OCI-LY7 (cell line): ENCODE measurements at regions not wholly inside any gene's neighbourhood (a gene's known extent, or its start where the extent isn't known, plus 50 kb on each side); places are given as distances from the start of the nearest gene placed in this dataset.

Experiments used
- BruUV-seq: library from RNA; stranded (reverse); fragments of 400-500 nt; replicated peaks from 2 replicates; lab custom pipeline; 2021; lab: Mats Ljungman, UMichigan
- CTCF ChIA-PET: fragments of 300-600 bp; sonication (Branson Sonifier 250); formaldehyde crosslinking; loops from one replicate; lab custom pipeline; 2022; ENCODE audit warnings: antibody characterized with exemption; ENCODE audit not compliant: unreplicated experiment; lab: Charles Lee
- POLR2A ChIA-PET: fragments of 300-600 bp; sonication (Branson Sonifier 250); formaldehyde crosslinking; loops from one replicate; lab custom pipeline; 2022; ENCODE audit warnings: antibody characterized with exemption; lab: Charles Lee
- DNase-seq: peaks from one replicate; pipeline ENCODE4 v3.0.0-alpha.2; 2015; ENCODE audit warnings: low spot score
- H2AFZ ChIP-seq: fragments of 200-600 bp; sonication (generic), shearing (Covaris generic); 2 replicates; pipeline ENCODE4 v1.6.1; 2014; ENCODE audit warnings: mild to moderate bottlenecking, antibody characterized with exemption, low read length, moderate library complexity
- H3K27ac ChIP-seq: fragments of 200-600 bp; sonication (generic); 2 replicates; pipeline ENCODE4 v1.5.1; 2014; ENCODE audit warnings: mixed run types, low read depth, mild to moderate bottlenecking, moderate library complexity, low read length, inconsistent platforms; ENCODE audit not compliant: poor library complexity, severe bottlenecking
- H3K36me3 ChIP-seq: fragments of 200-600 bp; sonication (generic); 2 replicates; pipeline ENCODE4 v1.6.1; 2014; ENCODE audit warnings: mild to moderate bottlenecking, antibody characterized with exemption, low read length, moderate library complexity, mixed read lengths; ENCODE audit not compliant: insufficient read depth
- H3K4me1 ChIP-seq: fragments of 200-600 bp; sonication (generic); 2 replicates; pipeline ENCODE4 v1.5.1; 2014; ENCODE audit warnings: mild to moderate bottlenecking, low read length; ENCODE audit not compliant: insufficient read depth, poor library complexity, severe bottlenecking
- H3K4me2 ChIP-seq: fragments of 200-600 bp; sonication (generic); 2 replicates; pipeline ENCODE4 v1.6.1; 2014; ENCODE audit warnings: mild to moderate bottlenecking, low read length
- H3K4me3 ChIP-seq: fragments of 200-600 bp; sonication (generic); 2 replicates; pipeline ENCODE4 v1.5.1; 2014; ENCODE audit warnings: mild to moderate bottlenecking, low read depth, low read length; ENCODE audit not compliant: poor library complexity, severe bottlenecking
- H3K79me2 ChIP-seq: fragments of 200-600 bp; sonication (generic); 2 replicates; pipeline ENCODE4 v1.6.1; 2016; ENCODE audit warnings: low read depth, mild to moderate bottlenecking, low read length, moderate library complexity, mixed read lengths; ENCODE audit not compliant: insufficient read depth
- H3K9me2 ChIP-seq: fragments of 200-600 bp; sonication (generic); 2 replicates; pipeline ENCODE4 v1.6.1; 2016; ENCODE audit warnings: mild to moderate bottlenecking, low read length, mixed read lengths; ENCODE audit not compliant: insufficient read depth
- H3K9me3 ChIP-seq: fragments of 200-600 bp; sonication (generic); 2 replicates; pipeline ENCODE4 v1.6.1; 2014; ENCODE audit warnings: mild to moderate bottlenecking, mixed run types, low read length, mixed read lengths
- H4K20me1 ChIP-seq: fragments of 200-600 bp; sonication (generic); 2 replicates; pipeline ENCODE4 v1.6.1; 2014; ENCODE audit warnings: mild to moderate bottlenecking, antibody characterized with exemption, low read length, moderate library complexity, mixed read lengths; ENCODE audit not compliant: insufficient read depth
- EZH2phosphoT487 ChIP-seq: fragments of 200-600 bp; sonication (generic); IDR thresholded peaks from 2 replicates; pipeline ENCODE4 v1.6.1; 2018; ENCODE audit warnings: low read depth, borderline replicate concordance, mild to moderate bottlenecking, mixed run types, antibody characterized with exemption, low read length, moderate library complexity, mixed read lengths
- intact Hi-C: fragments of 100-400 bp; cut with micrococcal nuclease; formaldehyde crosslinking; loops from one replicate; pipeline ENCODE4 v1.10.0; 2022; ENCODE audit not compliant: unreplicated experiment
- TF ChIP-seq, protein P1 (sequence below): fragments of 200-600 bp; sonication (generic); conservative IDR thresholded peaks from 2 replicates; pipeline ENCODE4 v1.5.1; 2014; ENCODE audit warnings: mild to moderate bottlenecking, antibody characterized with exemption, low read length, moderate library complexity, mixed read lengths

DNA sequence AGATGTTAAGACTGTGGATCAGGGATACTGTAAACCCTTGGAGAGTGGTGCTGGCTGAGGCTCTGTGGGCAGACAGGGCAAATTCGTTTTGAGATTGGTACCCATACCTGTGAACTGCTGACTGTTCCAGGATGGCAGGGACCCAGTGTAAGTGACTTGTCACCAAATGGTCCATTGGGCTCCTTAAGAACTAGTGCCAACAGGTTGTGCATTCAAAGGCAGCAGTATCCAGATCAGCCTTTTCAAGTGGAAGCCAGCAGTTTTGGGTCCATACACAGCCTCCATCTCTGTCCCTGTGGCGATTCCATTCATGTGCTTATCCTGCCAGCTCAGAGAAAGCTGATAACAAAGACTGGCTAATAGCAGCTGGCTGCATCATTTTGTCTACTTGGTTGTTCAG lies 84.0 kb upstream of the SCOC start:
- no peak overlapping the region for H3K4me2 ChIP-seq
- CTCF ChIA-PET: no interaction called here
- no peaks in the 10 kb centered on the region for H3K36me3 ChIP-seq
- TF ChIP-seq EZH2phosphoT487: no peak
- H4K20me1 ChIP-seq: no peaks in the 10 kb centered on the region
- no peak for DNase-seq
- H3K27ac ChIP-seq: no peak overlapping the region
- intact Hi-C loops: no loop called here
- no peaks in the 10 kb centered on the region for H3K9me3 ChIP-seq
- BruUV-seq: no TSS peak
- H3K4me1 ChIP-seq: no peaks in the 10 kb centered on the region
- H2AFZ ChIP-seq: no peak overlapping the region
- POLR2A ChIA-PET: interaction anchor here (0.6 to 0.7 kb wide), 2 partner anchors 10 to 1063 kb away, joined by 3 read pairs; no protein-coding TSS in a partner anchor
- H3K79me2 ChIP-seq: no peaks in the 10 kb centered on the region
- no peak overlapping the region for H3K4me3 ChIP-seq
- H3K9me2 ChIP-seq: no peaks in the 10 kb centered on the region

DNA sequence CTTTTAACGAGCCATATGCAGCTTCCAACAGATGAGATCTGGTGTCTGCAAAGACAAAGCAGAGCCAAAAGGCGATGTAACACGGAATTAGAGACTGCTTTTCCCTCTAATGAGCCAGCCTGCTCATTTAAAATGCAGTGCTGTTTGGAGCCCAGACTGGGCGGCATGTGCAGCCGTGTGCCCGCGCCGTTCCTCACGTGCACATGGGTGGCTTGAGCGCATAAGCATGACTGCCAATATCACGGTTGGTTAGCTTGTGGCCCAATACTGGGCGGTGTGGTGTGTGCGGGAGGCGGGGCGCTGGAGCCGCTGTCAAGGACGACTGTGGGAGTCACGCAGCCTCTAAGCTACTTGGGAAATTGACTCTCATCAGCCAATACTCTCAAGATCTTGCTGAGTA lies 87.0 kb upstream of the SCOC start:
- no TSS peak for BruUV-seq
- no peak overlapping the region for H3K4me2 ChIP-seq
- no peaks in the 10 kb centered on the region for H4K20me1 ChIP-seq
- H3K79me2 ChIP-seq: no peaks in the 10 kb centered on the region
- H3K36me3 ChIP-seq: no peaks in the 10 kb centered on the region
- no peak overlapping the region for H3K27ac ChIP-seq
- TF ChIP-seq EZH2phosphoT487: no peak
- POLR2A ChIA-PET: no interaction called here
- no peak overlapping the region for H3K4me3 ChIP-seq
- H2AFZ ChIP-seq: no peak overlapping the region
- CTCF ChIA-PET: no interaction called here
- H3K4me1 ChIP-seq: no peaks in the 10 kb centered on the region
- no peaks in the 10 kb centered on the region for H3K9me2 ChIP-seq
- no peak for DNase-seq
- intact Hi-C loops: no loop called here
- H3K9me3 ChIP-seq: no peaks in the 10 kb centered on the region

DNA sequence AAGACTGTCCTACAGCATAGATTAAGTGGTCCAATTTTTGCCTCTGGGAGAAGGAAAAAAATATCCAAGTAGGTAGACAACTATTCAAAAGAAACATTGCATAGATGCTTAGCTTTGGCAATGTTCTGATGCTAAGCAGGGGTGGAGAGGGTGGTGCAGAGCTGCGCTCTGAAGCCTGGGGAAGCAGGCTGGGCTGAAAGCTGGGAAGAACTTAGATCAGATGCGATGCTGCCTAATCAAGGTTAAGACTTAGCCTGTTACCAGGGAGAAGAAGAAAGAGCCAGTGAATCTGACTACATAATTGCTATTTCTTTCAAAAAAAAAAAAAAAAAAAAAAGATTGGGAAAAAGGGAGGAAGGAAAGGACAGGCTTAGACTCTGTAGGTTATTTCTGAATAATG lies 89.0 kb upstream of the SCOC start:
- no TSS peak for BruUV-seq
- Histone ChIP-seq H3K36me3 (no peaks in the 10 kb centered on the region), H3K4me2 (no peak overlapping the region), H3K9me3 (no peaks in the 10 kb centered on the region), H2AFZ (no peak overlapping the region), H3K27ac (no peak overlapping the region), H3K4me3 (no peak overlapping the region), H4K20me1 (no peaks in the 10 kb centered on the region), H3K9me2 (no peaks in the 10 kb centered on the region), H3K4me1 (no peaks in the 10 kb centered on the region), H3K79me2 (no peaks in the 10 kb centered on the region)
- TF ChIP-seq, protein P1, sequence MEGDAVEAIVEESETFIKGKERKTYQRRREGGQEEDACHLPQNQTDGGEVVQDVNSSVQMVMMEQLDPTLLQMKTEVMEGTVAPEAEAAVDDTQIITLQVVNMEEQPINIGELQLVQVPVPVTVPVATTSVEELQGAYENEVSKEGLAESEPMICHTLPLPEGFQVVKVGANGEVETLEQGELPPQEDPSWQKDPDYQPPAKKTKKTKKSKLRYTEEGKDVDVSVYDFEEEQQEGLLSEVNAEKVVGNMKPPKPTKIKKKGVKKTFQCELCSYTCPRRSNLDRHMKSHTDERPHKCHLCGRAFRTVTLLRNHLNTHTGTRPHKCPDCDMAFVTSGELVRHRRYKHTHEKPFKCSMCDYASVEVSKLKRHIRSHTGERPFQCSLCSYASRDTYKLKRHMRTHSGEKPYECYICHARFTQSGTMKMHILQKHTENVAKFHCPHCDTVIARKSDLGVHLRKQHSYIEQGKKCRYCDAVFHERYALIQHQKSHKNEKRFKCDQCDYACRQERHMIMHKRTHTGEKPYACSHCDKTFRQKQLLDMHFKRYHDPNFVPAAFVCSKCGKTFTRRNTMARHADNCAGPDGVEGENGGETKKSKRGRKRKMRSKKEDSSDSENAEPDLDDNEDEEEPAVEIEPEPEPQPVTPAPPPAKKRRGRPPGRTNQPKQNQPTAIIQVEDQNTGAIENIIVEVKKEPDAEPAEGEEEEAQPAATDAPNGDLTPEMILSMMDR: no peak
- no peak for TF ChIP-seq EZH2phosphoT487
- CTCF ChIA-PET: no interaction called here
- intact Hi-C loops: no loop called here
- DNase-seq: no peak
- POLR2A ChIA-PET: no interaction called here
